ENCODE measurements at regions not wholly inside any gene's neighbourhood (a gene's known extent, or its start where the extent isn't known, plus 50 kb on each side); places are given as distances from the start of the nearest gene placed in this dataset.

GRCh38 chr3:64815789-64816188 lies 128.0 kb upstream of the ADAMTS9 start:
- TF ChIP-seq CTCF (IDR thresholded peaks at IDR 0.05; ENCODE audit: insufficient read depth, low read depth, low read length) (no peak), EZH2 (IDR thresholded peaks at IDR 0.05; ENCODE audit: insufficient read depth, low read length) (no peak)
